Neural progenitor cell (in vitro differentiated cells): ENCODE measurements at regions not wholly inside any gene's neighbourhood (a gene's known extent, or its start where the extent isn't known, plus 50 kb on each side); places are given as distances from the start of the nearest gene placed in this dataset.

Source experiments
- CTCF ChIP-seq: fragments of 200-600 bp; sonication (generic); IDR thresholded peaks from 2 replicates; pipeline ENCODE4 v1.5.1; 2017; ENCODE audit warnings: antibody characterized with exemption, mild to moderate bottlenecking
- EZH2 ChIP-seq: fragments of 200-600 bp; sonication (generic); IDR thresholded peaks from 2 replicates; pipeline ENCODE4 v1.6.1; 2017; ENCODE audit warnings: antibody characterized with exemption, mild to moderate bottlenecking, moderate library complexity
- EZH2phosphoT487 ChIP-seq: fragments of 200-600 bp; sonication (generic); IDR thresholded peaks from 2 replicates; pipeline ENCODE4 v1.6.1; 2017; ENCODE audit warnings: antibody characterized with exemption

GRCh38 chr7:17411922-17412321 lies 113.5 kb downstream of the AHR start:
- TF ChIP-seq CTCF: no peak
- no peak for TF ChIP-seq EZH2phosphoT487
- no peak for TF ChIP-seq EZH2
